Stimulated activated naive CD4-positive, alpha-beta T cell treated with Interleukin-2 at 50 U/mL for 16 hours (primary cell): ENCODE measurements at regions not wholly inside any gene's neighbourhood (a gene's known extent, or its start where the extent isn't known, plus 50 kb on each side); places are given as distances from the start of the nearest gene placed in this dataset.
"Not testable (repeated sequence)": the region's sequence is repeated elsewhere in the genome, so short reads cannot be mapped to it uniquely, and the experiment has no call there.

ENCODE experiments used
- DNase-seq: peaks from one replicate; lab custom pipeline; 2025; lab: John Stamatoyannopoulos, UW

- DNase-seq: no peak
Measured at GRCh38 chr11:129699711-129700304, 115.8 kb upstream of the TMEM45B start.

GRCh38 chr11:129700701-129701100 lies 114.9 kb upstream of the TMEM45B start:
- no peak for DNase-seq

- DNase-seq: no peak
Measured at GRCh38 chr11:129701706-129702105, 113.9 kb upstream of the TMEM45B start.

- DNase-seq: no peak
Measured at GRCh38 chr11:129702410-129703398, 112.9 kb upstream of the TMEM45B start.

- no peak for DNase-seq
Measured at GRCh38 chr11:129703846-129704245, 111.8 kb upstream of the TMEM45B start.

- no peak for DNase-seq
Measured at GRCh38 chr11:129704831-129705230, 110.8 kb upstream of the TMEM45B start.

GRCh38 chr11:129705341-129705740 lies 110.3 kb upstream of the TMEM45B start:
- no peak for DNase-seq

- DNase-seq: no peak
Measured at GRCh38 chr11:129705933-129706332, 109.7 kb upstream of the TMEM45B start.

GRCh38 chr11:129709801-129710398 lies 105.7 kb upstream of the TMEM45B start:
- no peak for DNase-seq

- DNase-seq: no peak
Measured at GRCh38 chr11:129710423-129710822, 105.2 kb upstream of the TMEM45B start.

GRCh38 chr11:129711760-129712159 lies 103.9 kb upstream of the TMEM45B start:
- no peak for DNase-seq

- DNase-seq: not testable (repeated sequence)
Measured at GRCh38 chr11:129712486-129713240, 103.0 kb upstream of the TMEM45B start.

- DNase-seq: no peak
Measured at GRCh38 chr11:129719037-129719436, 96.6 kb upstream of the TMEM45B start.

- DNase-seq: no peak
Measured at GRCh38 chr11:129720156-129720555, 95.5 kb upstream of the TMEM45B start.

- no peak for DNase-seq
Measured at GRCh38 chr11:129720994-129721393, 94.7 kb upstream of the TMEM45B start.

GRCh38 chr11:129721685-129722084 lies 94.0 kb upstream of the TMEM45B start:
- DNase-seq: no peak

- no peak for DNase-seq
Measured at GRCh38 chr11:129722529-129722928, 93.1 kb upstream of the TMEM45B start.

GRCh38 chr11:129723146-129723760 lies 92.4 kb upstream of the TMEM45B start:
- no peak for DNase-seq

- no peak for DNase-seq
Measured at GRCh38 chr11:129723761-129724162, 91.9 kb upstream of the TMEM45B start.

- no peak for DNase-seq
Measured at GRCh38 chr11:129724866-129725265, 90.8 kb upstream of the TMEM45B start.

GRCh38 chr11:129726179-129726578 lies 89.5 kb upstream of the TMEM45B start:
- no peak for DNase-seq

GRCh38 chr11:129728581-129728980 lies 87.1 kb upstream of the TMEM45B start:
- no peak for DNase-seq
